H54 (cell line): ENCODE measurements at regions not wholly inside any gene's neighbourhood (a gene's known extent, or its start where the extent isn't known, plus 50 kb on each side); places are given as distances from the start of the nearest gene placed in this dataset.

Experiments
- DNase-seq: peaks from one replicate; pipeline ENCODE4 v3.0.0; 2011; ENCODE audit warnings: low spot score, mixed read lengths; ENCODE audit not compliant: insufficient read length
- FAIRE-seq: peaks from 3 replicates; lab custom pipeline; 2011; peaks lifted over from hg19 to GRCh38; lab: Jason Lieb, UNC
- POLR2A ChIP-seq: IDR thresholded peaks from 2 replicates; pipeline ENCODE4 v1.6.1; 2011; ENCODE audit warnings: low read depth, mild to moderate bottlenecking, low read length

GRCh38 chr16:86962913-86963312, 354.3 kb downstream of the C16orf95 start:
- TF ChIP-seq POLR2A: no peak
- no peak for FAIRE-seq
- no peak for DNase-seq

DNA sequence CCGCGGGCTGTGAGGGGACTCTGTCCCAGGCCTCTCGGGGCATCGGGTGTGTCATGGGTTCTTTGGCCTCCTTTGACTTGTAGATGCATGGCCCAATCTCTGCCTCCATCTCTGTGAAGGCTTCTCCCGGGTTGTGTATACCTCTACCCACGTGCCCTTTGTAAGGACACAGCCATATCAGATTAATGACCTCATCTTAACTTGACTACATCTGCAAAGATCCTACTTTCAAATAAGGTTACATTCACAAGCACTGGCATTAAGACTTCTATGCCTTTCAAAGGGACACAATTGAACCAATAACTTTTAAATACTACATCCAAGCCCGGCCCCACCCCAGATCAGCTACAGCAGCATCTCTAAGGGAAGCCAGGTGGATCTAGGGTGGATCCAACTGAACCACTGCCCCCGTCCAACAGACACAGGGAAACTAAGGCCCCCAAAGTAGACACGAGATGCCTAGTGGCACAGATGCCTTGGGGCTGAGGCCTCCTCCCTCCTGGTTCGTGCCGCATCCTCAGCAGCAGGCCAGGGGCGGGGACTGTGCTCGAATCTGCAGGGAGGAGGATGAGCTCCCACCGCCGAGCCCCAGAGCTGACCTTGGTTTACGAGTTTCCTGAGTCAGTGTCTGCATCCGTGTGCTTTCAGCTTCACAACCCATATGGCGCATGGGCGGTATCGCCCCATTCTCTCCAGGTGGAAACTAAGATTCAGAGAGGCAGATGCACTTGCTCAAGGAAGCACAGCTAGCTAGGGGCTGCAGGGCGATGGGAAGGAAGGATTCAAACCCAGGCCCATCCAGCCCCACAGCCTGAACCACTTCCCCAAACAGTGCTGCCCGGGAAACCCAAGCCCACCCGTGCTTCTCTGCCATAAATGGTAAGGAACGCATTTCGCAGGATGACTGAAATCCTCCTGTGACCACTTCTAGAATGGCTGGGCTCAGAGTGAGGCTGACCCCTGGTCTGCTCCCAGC, 353.3 kb downstream of the C16orf95 start:
- FAIRE-seq (no peak), DNase-seq (no peak)

GRCh38 chr16:86964796-86965241, 352.4 kb downstream of the C16orf95 start:
- FAIRE-seq (no peak), DNase-seq (no peak)
- TF ChIP-seq POLR2A: no peak

More for the DNA sequence above, 353.3 kb downstream of the C16orf95 start:
- TF ChIP-seq POLR2A: no peak

DNA sequence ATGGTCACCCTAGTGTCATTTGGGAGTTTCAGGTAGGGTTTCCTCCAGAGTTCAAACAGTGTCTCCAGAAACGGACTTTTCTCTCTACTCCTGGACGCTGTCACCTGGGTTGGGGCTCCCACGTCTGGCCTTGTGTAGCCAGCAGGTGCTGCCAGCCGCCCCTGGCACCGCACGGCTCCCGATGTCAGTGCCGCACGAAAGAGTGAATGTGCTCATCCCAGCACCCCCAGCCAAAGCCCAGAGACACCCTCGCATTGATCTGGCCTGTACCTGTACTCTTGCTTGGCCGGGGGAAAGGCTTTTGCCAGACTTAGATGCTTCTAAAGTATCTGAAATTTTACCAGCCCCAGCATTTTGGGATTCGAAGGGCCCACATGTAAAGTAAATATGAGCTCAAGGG, 351.9 kb downstream of the C16orf95 start:
- no peak for TF ChIP-seq POLR2A
- FAIRE-seq: no peak
- no peak for DNase-seq

DNA sequence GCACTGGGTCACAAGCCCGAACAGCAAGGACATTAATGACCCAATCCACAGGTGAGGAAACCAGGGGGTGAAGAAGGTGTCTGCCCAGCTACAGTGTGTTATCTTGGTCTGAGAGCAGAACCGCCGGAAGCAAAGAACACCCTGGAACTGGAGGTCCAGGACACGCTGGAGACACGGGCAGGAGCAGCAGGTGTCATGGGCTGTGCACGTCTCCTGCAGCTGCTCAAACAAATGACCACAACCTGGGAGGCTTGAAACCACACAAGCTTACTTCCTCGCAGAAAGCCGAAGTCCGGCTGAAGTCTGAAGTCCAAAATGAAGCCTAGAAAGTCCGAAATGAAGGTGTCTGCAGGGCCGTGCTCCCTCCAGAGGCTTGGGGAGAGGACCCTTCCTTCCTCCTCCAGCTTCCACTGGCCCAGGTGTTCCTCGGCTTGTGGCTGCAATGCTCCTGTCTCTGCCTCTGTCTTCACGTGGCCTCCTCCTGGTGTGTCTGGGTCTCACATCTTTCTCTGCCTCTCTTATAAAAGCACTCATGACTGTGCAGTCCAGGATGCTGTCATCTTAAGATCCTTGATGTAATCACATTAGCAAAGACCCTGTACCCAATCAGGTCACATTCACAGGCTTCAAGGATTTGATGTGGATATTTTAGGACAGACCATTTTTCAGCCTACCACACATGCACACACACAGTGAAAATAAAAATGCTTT, 351.2 kb downstream of the C16orf95 start:
- no peak for TF ChIP-seq POLR2A
- FAIRE-seq: no peak

DNA sequence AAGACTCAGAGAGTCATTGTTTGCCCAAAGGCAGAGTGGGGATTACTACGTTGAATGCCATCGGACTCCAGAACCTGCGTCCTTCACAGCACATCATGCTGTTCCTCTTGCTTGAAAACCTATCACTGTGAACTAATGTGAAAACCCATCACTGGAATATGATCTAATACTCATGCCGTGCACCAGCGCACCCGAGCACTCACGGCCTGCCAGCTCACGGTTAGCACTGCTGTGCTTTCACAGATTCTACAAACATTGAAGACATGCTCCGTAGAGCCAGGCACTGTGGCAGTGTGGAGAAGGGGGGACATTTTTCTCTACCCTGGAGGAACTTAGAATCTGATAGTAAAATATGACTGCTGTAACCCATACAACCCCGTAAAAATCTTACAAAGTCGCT, 350.4 kb downstream of the C16orf95 start:
- no peak for DNase-seq
- FAIRE-seq: no peak
- no peak for TF ChIP-seq POLR2A

More for the DNA sequence above, 351.2 kb downstream of the C16orf95 start:
- no peak for DNase-seq

DNA sequence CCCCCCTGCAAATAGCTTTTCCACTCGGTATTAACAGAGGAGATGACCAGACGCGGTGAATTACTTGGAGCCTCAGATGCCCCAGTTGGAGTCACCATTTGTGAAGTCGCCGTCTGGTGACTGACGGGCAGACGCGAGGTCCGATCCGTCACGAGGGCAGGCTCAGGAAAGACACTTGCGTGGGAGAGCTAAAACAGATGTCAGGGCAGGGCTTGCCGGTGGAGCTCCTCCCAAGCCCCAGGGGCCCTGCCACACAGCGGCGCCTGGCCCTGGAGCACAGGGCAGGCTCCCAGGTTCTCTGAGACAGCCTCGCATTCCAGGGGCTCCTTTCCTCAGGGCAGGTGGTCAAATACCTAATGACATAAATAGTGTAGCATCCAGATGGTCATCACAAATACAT, 348.3 kb downstream of the C16orf95 start:
- FAIRE-seq: no peak
- DNase-seq: no peak
- no peak for TF ChIP-seq POLR2A

- TF ChIP-seq POLR2A: no peak
- FAIRE-seq: no peak
- no peak for DNase-seq
These were observed 347.5 kb downstream of the C16orf95 start for GRCh38 chr16:86969716-86970115.

DNA sequence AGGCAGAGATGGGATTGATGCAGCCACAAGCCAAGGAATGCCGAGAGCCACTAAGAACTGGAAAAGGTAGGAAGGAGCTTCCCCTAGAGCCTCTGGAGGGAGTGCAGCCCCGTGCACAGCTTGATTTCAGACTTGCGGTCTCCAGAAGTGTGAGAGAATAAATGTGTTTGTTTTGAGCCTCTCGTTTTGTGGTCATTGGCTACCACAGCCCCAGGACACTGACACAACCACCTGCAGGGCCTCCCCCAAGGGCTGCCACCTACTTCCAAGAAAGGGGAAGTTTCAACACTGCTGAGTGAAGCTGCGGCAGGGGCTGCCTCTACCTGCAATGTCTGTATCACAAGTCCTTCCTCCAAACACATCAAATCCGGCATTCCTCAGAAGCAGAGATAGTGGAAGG, 346.9 kb downstream of the C16orf95 start:
- FAIRE-seq (no peak), DNase-seq (no peak)
- no peak for TF ChIP-seq POLR2A

GRCh38 chr16:86970726-86971125, 346.5 kb downstream of the C16orf95 start:
- FAIRE-seq (no peak), DNase-seq (no peak)
- no peak for TF ChIP-seq POLR2A

DNA sequence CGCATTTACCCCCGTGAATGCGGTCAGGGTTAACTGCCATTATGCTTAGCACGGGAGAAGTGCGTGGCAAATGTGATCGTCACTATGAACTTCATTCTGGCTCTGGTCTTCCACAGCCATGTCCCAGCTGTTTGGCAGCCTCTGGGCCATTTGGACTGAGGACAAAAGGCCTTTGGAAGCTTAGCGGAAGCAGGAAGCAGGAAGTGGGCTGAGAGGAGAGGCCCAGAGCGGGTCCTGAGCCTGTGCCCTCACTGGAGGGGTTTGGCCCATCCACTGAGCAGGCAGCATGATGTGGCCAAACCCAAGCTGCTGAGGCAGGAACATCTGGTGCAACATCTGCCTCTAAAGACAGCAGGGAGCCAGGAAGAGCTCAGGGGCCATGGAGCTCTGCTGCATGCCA, 345.9 kb downstream of the C16orf95 start:
- DNase-seq: no peak
- no peak for FAIRE-seq
- TF ChIP-seq POLR2A: no peak

DNA sequence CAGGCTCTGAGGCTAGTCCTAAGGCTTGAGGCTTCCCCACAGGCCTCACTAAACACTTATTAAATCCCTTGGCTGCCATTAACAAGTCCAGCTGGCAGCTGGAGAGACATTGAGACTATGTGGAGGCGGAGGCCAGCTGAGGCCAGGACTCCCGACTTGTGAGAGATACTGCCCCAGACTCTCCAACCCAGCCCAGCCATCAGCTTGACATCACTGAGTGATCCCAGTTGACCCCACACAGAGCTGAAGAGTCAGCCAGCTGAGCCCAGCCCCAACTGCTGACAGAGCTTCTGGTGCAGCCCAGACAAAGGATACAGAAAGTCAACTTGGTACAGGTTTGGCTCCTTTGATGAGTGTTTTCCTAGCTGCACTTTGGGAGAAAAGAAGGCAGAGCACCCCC, 343.1 kb downstream of the C16orf95 start:
- no peak for FAIRE-seq
- DNase-seq: no peak
- TF ChIP-seq POLR2A: no peak

DNA sequence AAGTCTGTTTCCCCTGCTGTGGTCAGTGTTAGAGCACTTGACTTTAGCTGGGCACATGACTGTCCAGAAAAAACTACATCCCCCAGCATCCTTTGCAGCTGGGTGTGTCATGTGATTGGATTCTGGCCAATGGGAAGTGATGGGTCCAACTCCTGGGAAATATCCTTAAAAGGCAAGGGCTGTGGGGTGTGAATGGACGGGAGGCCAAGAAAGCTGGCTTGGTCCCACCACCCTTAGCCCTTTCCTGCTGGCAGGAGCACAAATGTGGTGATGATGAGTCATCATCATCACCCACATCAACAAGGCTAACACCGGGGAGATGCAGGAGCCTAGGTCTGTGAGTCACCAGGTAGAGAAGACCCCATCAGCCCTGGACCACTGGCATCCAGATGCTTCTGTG, 341.7 kb downstream of the C16orf95 start:
- no peak for TF ChIP-seq POLR2A
- peak; percentile 76 for DNase-seq
- no peak for FAIRE-seq

DNA sequence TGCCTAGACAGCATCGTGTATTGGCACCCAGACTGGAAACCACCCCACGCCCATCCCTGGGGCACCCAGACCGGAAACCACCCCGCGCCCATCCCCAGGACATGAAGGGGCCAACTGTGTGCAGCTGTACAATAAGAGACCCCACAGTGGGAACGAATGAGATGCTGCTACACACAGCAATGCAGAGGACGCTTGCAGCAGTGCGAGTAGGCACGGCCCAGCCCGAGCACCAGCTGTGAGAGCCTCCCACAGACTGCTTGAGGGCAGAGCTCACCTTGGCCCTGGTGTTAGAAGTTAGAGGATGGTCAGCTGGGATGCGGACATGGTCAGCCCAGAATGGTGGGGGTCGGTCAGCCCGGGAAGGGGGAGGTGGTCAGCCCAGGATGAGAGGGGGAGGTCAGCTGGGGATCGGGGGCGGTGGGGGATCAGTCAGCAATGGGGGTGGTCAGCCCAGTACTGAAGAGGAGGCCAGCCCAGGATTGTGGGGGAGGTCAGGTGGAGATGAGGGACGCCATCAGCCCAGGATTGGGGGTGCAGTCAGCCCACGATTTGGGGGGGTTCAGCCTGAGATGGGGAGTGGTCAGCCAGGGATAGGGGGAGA, 340.0 kb downstream of the C16orf95 start:
- DNase-seq: no peak
- FAIRE-seq: no peak
- no peak for TF ChIP-seq POLR2A
